Left kidney (tissue), 1 donor: ENCODE measurements at regions not wholly inside any gene's neighbourhood (a gene's known extent, or its start where the extent isn't known, plus 50 kb on each side); places are given as distances from the start of the nearest gene placed in this dataset.

Source experiments
- DNase-seq: peaks from one replicate; pipeline ENCODE4 v3.0.0-alpha.2; 2013

DNA sequence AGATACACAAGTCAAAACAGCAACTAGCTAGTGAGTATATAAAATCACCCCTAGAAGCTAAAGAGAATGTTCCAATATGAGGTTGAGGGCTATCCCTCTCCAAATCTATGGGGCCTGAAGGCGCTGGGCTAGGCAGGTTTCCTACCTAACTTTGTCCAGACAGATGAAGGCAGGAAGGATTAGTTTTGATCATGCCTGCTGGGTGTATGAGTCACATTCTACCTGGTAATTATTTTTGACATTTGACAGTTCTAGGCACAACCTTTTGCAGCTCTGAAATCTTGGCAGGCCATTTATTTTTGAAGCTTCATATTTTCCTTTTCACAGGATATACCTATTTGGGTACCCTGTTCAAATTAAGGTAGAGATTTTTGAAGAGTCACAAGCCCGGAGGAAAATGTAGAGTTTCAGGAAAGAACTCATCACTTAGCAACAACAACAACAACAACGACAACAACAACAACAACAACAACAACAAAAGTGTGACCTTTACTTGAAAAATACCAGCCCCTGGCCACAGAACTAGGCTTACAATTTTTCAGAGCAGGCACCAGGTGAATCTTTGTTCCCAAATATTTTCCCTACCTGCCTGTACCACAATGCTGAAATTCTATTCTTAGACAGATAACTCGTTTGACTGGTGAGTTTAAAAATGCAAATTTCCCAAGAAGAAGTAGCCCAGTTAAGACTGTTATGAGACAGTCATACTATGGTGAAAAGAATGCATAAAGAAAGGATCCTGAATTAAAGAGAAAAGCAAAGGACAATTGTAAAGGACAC is 175.5 kb upstream of the TUT7 start:
- DNase-seq, result no peak

DNA sequence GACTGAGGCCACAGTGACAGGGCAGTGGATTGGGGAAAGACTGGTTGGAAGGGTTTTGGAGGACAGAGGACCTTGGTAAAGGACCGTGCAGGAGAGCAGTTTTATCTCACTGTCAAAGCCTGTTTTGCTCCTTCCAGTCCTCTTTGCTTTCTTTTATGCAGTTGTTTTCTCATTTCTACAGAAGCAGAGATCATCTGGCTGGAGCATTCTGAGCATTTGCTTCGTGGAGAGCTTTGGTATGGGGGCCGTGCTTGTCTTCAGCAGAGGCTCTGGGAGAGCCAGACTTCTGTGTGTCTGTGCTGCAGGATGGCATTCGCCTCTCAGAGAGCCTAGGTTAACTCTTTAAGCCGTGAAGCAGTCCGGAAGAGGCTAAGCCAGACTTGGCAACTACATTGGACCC is 171.8 kb upstream of the TUT7 start:
- DNase-seq, result no peak

DNA sequence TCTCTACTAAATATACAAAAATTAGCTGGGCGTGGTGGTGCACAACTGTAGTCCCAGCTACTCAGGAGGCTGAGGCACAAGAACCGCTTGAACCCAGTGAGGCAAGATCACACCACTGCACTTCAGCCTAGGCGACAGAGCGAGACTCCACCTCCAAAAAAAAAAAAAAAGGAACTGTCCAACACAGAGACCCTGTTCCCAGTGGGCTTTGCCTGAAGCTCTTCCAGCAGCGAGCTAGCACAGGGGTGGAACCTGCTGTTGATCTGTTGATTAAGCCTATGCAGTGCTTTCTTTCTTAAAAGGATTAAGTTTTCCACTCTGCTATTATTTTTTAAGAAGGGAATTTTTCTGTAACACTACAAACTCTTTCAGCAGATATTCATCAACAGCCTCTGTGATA is 171.0 kb upstream of the TUT7 start:
- DNase-seq, result no peak

DNA sequence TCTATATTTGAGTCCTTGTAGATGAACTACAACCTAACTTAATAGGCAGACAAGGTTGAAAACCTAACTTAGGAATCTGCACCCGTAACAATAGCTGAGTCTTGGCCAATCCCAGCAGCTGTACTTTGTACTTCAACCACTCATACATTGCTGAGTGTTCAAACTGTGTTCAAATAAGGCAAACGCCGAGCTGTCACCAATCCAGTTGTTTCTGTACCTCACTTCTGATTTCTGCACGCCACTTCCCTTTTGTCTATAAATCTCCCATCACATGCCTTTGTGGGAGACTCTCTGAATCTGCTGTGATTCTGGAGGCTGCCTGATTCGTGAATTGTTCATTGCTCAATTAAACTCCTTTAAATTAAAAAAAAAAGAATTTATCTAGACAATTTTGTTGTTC is 167.8 kb upstream of the TUT7 start:
- no peak for DNase-seq

DNA sequence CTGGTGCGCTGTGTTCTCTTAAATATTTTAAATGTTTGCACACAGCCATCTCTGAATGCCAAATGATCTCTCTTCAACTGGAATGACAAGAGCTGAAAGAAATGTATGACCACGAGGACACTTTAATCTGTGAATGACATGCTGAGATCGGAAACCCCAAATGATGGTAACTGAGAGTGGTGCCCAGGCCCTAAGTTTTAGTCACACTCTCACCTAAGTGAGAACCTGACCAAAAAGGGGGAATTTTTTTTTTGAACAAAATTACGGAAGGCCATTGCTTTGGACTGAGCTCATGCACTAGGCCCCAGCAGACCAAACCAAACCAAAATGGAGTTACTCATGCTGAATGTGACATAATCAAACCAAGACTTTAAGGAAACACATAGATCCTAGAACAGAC is 167.1 kb upstream of the TUT7 start:
- no peak for DNase-seq

DNA sequence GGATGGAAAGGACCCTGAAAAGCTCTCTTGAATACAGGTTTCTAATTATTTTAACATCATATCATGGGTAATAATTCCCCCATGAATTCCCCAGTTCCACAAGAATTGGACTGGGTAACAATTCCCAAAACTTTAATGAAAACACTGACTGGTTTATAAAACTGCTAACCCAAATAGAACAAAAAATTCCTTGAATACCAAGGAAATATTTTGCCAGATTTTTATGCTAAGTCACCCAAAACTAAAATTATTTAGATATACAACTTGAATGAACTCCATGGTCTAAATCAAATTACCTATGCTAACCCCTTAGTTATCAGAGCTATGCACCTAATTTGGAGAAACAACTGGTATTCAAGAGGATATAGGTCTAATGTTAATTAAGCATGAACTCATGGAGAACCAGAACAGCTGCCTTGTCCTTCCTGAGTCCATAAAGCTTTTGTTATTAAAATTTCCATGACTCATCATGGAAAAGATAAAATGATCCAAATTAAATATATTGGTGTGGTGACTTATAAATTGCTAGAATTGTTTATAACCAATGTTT is 164.9 kb upstream of the TUT7 start:
- DNase-seq, result no peak

DNA sequence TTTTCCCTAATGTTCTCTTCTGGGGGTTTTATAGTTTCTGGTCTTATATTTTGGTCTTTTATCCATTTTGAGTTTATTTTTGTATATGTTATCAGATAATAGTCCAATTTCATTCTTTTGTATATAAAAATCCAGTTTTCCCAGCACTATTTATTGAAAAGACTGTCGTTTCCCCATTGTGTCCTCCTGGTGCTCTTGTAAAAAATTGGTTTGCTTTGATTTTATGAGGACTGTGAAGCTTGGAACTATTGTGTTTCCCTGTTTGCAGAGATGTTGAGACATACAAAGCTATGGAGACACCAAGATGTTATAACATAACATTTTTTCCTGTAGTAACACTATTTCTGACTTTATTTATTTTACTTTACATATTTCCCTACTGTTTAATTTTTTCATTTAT is 163.3 kb upstream of the TUT7 start:
- DNase-seq, result no peak

DNA sequence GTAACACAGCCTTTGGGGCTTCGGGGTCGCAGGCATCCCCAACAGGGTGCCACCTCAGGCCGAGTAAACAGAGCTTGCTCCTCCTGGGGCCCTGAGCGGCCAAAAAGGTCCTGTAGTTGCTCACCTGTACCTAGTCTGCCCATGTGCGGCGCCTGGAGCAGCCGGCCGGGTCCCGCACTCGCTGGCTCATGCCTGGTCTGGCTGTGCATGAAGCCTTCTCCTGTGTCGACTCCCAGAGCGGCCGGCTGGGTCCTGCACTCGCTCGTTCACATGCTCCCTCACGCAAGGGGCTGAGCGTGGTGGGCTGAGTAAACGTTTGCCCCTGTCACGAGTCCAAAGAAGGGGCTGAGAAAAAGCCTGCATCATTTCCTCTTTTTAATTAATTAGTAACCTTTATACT is 162.4 kb upstream of the TUT7 start:
- DNase-seq, result no peak

DNA sequence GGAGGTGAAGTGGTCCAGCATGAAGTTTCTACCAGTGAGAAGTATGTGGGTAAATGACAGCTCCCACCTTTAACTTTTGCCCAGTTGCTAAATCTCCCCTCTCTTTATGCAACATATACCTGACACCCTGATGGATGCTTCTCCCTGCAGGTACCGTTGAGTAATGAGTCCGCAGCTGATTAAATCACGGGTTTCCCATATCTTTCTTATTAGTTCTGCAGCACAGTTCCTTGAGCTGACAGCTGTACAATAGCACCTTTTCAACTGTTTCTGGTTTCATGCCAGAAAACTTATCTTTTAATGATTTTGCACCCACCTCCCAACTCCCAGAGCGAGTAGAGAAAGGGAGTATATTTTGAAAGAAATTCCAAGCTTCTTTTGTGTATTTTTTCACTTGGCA is 161.0 kb upstream of the TUT7 start:
- no peak for DNase-seq

DNA sequence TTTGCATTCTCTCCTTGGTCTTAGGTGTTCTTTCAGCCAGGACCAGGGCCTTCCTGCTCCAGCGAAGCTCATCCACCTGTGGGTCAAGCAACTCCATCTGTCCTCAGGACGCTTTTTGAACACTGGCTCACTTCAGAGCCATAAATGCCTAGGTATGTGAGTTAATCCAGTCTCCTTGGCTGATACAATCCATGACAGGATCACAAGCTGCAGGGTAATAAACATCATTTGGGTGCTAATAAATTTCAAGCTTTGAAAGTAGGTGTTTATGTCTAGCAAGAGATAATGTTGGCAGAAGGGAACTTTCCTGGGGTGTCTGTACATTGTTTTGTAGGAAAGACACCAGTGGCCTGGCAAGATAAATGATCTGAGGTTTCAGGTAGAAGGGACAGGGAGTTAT is 159.2 kb upstream of the TUT7 start:
- no peak for DNase-seq

DNA sequence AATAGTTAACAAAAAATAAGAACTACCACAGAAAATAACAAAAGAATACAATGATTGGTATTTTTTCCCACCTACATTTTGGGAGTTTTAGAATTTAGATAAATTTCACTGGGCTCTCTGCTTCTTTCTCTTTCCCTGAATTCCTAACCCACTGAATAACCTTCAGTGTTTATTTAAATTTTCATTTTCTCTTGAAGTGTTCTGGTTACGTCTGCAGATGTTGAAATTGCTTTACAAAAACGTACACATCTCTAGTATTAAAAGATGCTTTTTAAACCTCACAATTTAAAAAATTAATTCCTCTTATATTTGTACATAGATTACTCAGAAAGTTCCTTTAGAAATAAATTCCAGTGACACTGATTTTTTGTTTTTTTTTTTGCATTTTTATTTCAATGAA is 158.7 kb upstream of the TUT7 start:
- no peak for DNase-seq

DNA sequence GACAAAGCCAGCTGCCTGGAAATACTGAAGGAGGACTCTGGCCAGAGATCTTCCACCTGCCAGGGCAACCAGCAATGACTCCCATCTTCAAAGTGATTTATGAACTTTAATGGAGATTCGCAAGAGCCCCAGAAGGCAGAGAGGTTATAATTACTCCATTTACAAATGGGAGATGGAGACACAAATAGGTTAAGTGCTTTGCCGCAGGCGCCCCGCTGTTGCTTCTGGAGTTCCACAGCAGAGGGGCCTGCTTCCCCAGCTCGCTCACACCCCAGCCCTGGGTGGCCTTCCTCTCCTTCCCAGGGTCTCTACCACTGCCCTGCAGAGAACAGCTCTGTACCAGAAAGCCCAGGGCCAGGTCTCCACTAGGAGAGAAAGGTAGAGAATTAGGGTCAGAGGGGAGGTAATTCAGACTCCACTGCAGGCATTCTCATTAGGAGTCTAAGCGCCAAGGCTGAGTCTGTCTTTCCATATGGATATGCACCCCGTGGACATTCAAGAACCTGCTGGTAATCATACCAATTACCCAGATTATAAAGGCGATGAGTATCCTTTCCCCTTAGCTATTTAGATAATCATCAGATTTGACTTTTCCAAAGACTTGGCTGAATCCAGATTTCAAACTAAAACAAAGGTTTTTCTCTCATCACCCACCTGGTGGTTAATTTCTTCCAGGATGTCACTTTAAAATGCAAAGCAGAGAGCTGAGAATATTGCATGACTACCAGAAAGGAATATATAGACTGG is 157.6 kb upstream of the TUT7 start:
- DNase-seq, result no peak

DNA sequence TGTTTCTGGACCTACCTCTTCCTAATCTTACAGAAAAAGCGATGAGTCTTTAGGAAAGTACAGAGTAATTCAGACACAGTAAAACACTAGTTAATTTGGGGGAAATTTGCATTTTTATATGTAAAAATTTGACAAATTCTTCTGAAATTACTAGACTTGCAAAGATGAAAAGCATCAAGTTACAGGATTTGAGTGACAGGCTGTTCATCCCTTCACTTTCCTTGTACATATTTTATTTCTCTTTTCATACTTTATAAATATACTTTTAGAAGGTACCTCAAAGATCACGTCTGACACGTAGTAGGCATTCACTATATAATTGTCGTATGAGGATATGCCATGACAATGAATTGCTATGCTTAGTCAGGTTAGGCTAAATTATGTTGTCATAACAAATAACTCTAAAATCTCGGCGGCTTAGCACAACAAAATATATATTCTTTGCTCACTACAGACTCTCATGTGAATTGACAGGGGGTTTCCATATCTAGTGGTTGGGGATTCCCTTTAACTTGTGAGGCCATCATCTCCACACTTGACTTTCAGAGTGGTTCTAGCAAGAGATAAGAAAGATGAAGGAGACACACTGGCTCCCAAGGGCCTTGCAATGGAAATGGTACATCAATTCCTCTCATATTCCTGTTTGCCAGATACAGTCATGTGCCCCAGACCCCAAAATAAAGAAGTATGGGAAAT is 154.1 kb upstream of the TUT7 start:
- no peak for DNase-seq

DNA sequence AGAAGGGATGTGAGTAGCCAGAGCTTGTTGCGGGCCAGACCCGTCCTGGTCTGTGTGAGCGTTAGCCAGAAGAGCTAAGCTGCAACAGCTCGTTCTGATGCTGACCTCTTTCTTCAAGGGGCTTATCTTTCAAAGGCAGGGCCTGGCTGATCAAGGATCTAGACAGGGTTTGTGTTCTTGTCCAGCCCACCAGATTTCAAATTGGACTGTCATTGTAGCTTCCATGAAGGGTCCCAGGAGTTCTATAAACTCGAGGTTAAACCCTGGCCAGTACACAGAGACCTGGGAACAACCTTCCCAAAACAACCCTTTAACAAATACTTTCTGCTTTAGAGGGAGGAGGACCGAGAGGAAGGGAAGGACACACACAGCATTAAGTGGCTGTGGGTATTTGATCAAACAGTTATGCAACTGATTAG is 153.0 kb upstream of the TUT7 start:
- no peak for DNase-seq

DNA sequence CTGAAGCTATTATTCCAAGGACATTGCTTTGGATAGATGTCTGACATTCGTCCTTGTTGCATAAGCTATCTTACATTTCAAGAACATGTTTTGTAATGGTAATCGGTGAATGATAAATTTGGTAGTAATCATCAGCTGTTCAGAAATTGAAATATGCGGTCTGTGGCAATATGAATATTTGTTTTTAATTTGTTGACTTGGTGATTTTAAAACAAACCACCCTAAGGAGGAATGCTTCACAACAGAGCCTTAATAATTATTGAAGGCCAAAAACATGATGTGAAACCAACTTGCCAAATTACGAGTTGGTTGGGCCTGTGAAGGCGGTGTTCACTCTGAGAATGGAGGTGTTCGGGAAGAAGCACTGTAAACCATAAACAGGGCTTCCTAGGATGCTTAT is 149.7 kb upstream of the TUT7 start:
- no peak for DNase-seq

DNA sequence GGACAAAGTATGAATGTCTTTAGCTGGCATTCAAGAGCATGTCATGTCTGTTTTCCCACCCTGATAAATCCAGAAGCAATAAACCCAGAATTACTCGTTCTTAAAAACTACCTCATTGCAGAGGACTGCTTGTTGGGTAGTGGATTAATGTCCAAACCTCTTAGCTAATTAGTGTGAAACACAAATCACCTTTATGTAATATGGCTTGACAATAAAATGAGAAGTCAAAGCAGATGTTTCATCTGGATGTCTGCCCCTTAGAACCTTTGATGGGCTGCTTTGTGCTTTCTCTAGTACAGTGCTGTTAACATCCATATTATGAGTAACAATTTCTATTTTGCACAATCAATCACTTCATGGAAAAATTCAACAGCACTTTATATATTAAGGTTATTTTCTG is 149.1 kb upstream of the TUT7 start:
- no peak for DNase-seq

DNA sequence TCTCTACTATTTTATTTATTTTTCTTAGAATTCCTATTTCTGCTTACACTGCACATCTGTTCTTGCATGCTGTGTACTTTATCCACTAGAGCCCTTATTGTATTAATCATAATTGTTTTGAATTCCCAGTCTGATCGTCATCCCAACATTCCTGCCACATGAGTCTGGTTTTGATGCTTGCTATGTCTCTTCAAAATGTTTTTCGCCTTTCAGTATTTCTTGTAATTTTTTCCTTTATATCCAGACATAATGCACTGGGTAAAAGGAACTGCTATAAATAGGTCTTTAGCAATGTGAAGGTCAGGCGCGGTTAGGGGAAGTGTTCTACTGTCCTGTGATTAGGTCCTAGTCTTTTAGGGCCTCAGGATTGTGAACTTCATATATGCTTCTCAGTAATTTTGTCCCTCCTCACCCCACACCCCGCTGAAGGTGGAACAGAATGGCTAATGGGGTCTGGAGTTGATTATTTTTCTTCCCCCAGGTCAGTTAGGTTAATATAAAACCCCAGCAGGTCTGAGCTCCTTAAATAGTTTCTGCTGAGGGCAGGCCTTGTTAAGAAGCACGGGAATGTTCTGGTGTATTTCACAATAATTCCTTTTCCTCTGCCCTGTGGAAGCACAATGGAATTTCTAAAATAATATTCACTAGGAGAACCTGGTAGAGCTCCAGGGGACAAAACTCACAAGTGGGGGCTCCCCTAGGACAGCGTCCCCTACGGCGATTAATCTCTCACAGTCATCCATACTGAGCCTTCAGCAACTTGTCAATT is 146.6 kb upstream of the TUT7 start:
- no peak for DNase-seq

DNA sequence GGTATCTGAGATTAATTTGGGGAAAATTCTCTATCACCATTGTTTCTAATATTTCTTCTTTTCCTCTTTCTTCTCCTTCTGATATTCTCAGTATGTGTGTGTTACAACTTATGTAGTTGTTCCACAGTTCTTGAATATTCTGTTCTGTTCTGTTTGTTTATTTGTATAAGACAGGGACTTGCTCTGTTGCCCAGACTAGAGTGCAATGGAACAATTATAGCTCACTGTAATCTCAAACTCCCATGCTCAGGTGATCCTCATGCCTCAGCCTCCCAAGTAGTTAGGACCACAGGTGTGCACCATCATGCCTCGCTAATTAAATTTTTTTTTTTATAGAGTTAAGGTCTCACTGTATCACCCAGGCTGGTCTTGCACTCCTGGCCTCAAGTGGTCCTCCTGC is 145.8 kb upstream of the TUT7 start:
- DNase-seq, result no peak

DNA sequence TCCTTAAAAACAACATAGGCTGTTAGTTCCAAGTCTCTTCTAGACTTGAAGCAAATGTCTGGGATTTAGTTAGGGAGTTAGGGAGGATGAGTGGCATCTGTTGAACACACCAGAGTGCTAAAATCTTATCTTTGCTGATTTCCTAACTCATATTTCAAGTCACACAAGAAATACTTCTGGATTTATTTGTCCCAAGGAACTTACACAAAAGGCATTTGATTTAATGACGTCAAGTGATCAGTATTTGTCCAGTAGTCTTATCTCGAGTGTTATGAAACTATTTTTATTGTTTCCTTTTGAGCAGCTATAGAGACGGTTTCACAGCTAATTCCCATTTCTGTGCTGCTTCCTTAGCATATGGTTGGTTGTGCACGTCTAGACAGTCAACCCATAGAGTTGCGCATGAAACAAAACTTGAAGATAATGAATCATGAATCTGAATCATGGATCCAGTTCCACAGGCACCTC is 140.5 kb upstream of the TUT7 start:
- no peak for DNase-seq

DNA sequence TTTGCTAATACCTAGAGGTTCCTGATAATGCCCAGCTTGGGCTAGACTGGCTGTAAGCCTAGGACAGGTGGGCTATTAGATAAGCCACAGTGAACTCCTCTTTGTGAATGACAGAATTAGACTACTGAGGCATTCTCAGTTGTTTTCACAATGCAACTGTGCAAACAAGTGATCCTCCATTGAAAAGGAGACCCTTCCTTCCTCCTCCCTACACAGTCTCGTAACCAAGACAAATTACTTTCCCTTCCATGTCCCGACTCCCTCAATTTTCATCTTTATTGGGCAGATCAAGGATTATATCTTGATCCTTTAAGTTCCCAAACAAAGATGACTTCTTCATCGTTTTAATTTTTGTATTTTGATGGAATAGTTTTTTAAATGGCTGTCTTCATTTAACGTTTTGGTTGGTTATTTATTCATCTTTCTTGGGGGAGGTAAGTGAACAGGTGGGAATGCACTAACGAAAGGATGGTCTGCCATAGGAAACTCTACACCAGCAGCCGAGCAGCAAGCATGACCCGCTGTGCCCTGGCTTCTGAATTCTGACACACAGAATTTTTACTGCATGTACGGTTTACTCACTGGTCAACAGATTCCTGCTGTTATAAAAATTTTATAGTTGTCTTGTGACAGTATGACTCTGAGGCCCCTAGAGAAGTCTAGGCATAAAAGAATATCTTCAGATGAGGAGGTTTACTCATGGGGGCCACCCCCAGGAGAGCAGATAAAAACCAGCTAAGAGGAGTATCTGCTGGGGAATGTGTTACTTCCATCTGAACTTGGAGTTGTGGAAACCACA is 137.5 kb upstream of the TUT7 start:
- DNase-seq, result no peak

DNA sequence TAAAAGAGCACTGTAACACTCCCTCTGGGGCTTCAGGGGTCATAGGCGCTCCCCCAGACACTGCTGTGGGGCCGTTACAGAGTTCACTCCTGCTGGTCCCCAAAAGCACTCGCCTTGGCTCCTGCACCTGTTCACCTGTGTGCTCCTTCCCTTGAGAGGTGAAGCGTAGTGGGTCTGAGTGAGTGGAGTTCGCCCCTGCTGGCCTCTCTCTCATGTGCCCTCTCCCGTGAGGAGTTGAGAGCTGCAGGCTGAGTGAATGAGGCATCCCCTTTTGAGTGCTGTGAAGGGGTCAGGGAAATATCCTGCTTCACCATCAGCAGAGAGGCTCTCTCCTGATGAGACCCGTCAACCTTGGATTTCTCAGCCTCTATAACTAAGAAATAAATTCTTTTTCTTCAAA is 134.6 kb upstream of the TUT7 start:
- DNase-seq, result no peak
